ENCODE measurements at regions not wholly inside any gene's neighbourhood (a gene's known extent, or its start where the extent isn't known, plus 50 kb on each side); places are given as distances from the start of the nearest gene placed in this dataset.
"Not testable (repeated sequence)": the region's sequence is repeated elsewhere in the genome, so short reads cannot be mapped to it uniquely, and the experiment has no call there.

- no peak for DNase-seq (ENCODE audit: low spot score in 2 of 2, unreplicated experiment in 2 of 2)
- Mint-ChIP-seq H3K9me3 (no peaks in the 10 kb centered on the region), H3K27ac (no peak overlapping the region), H3K27me3 (ENCODE audit: low read depth) (peaks cover 20% of the 10 kb centered on the region), H3K4me3 (no peak overlapping the region), H3K36me3 (no peaks in the 10 kb centered on the region), H3K4me1 (no peaks in the 10 kb centered on the region)
- no peak for TF ChIP-seq CTCF (IDR thresholded peaks at IDR 0.05; ENCODE audit: unreplicated experiment)
Observed at GRCh38 chr4:82248903-82249632, 124.7 kb downstream of the HNRNPD start.

GRCh38 chr4:82247629-82248028, 126.2 kb downstream of the HNRNPD start:
- Mint-ChIP-seq H3K27ac (no peak overlapping the region), H3K9me3 (no peaks in the 10 kb centered on the region), H3K4me3 (no peak overlapping the region), H3K36me3 (no peaks in the 10 kb centered on the region), H3K27me3 (ENCODE audit: low read depth) (peaks cover 28% of the 10 kb centered on the region), H3K4me1 (no peaks in the 10 kb centered on the region)
- DNase-seq (ENCODE audit: low spot score in 2 of 2, unreplicated experiment in 2 of 2) = no peak
- no peak for TF ChIP-seq CTCF (IDR thresholded peaks at IDR 0.05; ENCODE audit: unreplicated experiment)

- H3K4me1 Mint-ChIP-seq = no peaks in the 10 kb centered on the region
- DNase-seq (ENCODE audit: low spot score in 2 of 2, unreplicated experiment in 2 of 2) = no peak
Observed at GRCh38 chr4:82247171-82247570, 126.6 kb downstream of the HNRNPD start.

GRCh38 chr4:82241534-82241933, 132.3 kb downstream of the HNRNPD start:
- no peaks in the 10 kb centered on the region for H3K4me1 Mint-ChIP-seq
- H3K9me3 Mint-ChIP-seq = peaks cover 2% of the 10 kb centered on the region
- no peak overlapping the region for H3K4me3 Mint-ChIP-seq
- TF ChIP-seq CTCF (IDR thresholded peaks at IDR 0.05; ENCODE audit: unreplicated experiment) = no peak
- no peak overlapping the region for H3K27ac Mint-ChIP-seq
- no peaks in the 10 kb centered on the region for H3K36me3 Mint-ChIP-seq
- DNase-seq (ENCODE audit: low spot score in 2 of 2, unreplicated experiment in 2 of 2) = no peak
- peaks cover 41% of the 10 kb centered on the region for H3K27me3 Mint-ChIP-seq (ENCODE audit: low read depth)

More at GRCh38 chr4:82247171-82247570, 126.6 kb downstream of the HNRNPD start:
- no peaks in the 10 kb centered on the region for H3K36me3 Mint-ChIP-seq
- H3K27me3 Mint-ChIP-seq (ENCODE audit: low read depth) = peaks cover 32% of the 10 kb centered on the region
- no peaks in the 10 kb centered on the region for H3K9me3 Mint-ChIP-seq
- H3K4me3 Mint-ChIP-seq = no peak overlapping the region
- no peak for TF ChIP-seq CTCF (IDR thresholded peaks at IDR 0.05; ENCODE audit: unreplicated experiment)
- H3K27ac Mint-ChIP-seq = no peak overlapping the region

GRCh38 chr4:82240410-82240809, 133.4 kb downstream of the HNRNPD start:
- Mint-ChIP-seq H3K4me3 (no peak overlapping the region), H3K27ac (no peak overlapping the region), H3K9me3 (peaks cover 4% of the 10 kb centered on the region), H3K36me3 (no peaks in the 10 kb centered on the region), H3K27me3 (ENCODE audit: low read depth) (peaks cover 34% of the 10 kb centered on the region), H3K4me1 (no peaks in the 10 kb centered on the region)
- no peak for TF ChIP-seq CTCF (IDR thresholded peaks at IDR 0.05; ENCODE audit: unreplicated experiment)
- no peak for DNase-seq (ENCODE audit: low spot score in 2 of 2, unreplicated experiment in 2 of 2)

- H3K4me1 Mint-ChIP-seq; H3K27ac Mint-ChIP-seq; H3K9me3 Mint-ChIP-seq; DNase-seq (ENCODE audit: low spot score in 2 of 2, unreplicated experiment in 2 of 2); H3K4me3 Mint-ChIP-seq; H3K36me3 Mint-ChIP-seq: not testable (repeated sequence)
- H3K27me3 Mint-ChIP-seq (ENCODE audit: low read depth) = peaks cover 18% of the 10 kb centered on the region
Observed at GRCh38 chr4:82237142-82237541, 136.6 kb downstream of the HNRNPD start.
